ENCODE measurements at regions not wholly inside any gene's neighbourhood (a gene's known extent, or its start where the extent isn't known, plus 50 kb on each side); places are given as distances from the start of the nearest gene placed in this dataset.

DNA sequence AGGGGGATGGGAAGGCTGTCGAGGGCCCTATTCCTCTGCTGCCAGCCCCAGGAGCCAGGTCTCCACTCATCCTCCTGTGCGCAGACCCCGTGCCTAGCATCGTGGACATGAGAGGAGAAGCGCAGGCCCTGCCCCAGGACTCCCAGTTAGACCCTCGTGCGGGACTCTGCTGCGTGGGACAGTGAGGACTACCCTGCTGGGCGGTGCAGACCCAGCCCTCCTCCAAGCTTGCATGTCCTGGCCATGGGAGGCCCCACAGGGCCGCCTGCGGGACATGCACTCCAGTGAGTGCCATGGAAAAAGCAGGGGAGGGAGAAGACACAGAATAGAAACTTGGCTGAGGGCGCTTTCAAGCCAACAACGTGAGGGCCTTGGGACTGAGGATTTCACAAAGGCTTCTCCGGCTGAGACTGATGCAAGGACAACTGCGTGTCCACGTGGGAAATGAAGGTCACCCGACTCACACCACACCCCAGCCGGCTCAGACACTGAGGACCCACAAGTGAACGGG, 62.6 kb upstream of the IQSEC1 start:
- no peak for DNase-seq

DNA sequence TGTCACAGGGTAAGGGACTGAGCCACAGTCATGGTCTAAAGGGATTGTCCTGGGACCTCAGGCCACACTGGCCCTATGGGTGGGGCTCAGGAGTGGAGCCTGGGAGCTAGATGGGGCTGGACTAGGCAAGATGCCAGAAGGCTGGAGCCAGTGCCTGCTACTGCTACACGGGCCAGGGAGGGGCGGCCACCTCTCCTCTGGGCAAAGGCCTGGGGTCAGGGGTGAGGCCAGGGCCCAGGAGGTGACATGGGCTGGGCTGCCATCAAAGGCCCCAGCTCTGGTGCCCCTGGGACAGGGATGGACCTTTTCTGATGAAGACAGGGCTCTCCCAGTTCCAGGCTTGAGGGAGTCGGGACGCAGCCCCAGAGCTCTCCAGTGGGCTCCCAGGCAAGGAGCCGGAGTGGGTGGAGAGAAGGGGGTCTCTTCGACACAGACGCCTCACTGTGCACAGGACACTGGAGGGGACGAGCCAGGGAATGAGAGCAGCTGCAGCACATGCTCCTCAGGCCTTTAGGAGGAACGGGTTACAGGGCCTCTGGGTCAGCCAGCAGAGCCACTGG, 62.1 kb upstream of the IQSEC1 start:
- no peak for DNase-seq

DNA sequence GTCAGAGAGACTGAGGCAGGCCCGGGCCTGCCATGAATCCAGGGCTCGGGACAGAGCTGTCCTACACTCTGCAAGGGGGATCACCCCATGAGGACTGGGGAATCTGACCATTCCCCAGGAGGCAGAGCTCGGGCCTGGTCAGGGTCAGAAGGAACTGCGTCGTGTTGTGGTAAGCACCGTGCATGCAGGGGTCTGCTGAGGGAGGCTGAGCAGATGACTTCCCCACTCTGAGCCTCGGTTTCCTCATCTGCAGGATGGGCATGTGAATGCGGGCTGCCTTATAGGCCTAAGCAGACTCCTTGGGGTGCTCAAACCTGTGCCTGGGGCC, 61.6 kb upstream of the IQSEC1 start:
- no peak for DNase-seq

DNA sequence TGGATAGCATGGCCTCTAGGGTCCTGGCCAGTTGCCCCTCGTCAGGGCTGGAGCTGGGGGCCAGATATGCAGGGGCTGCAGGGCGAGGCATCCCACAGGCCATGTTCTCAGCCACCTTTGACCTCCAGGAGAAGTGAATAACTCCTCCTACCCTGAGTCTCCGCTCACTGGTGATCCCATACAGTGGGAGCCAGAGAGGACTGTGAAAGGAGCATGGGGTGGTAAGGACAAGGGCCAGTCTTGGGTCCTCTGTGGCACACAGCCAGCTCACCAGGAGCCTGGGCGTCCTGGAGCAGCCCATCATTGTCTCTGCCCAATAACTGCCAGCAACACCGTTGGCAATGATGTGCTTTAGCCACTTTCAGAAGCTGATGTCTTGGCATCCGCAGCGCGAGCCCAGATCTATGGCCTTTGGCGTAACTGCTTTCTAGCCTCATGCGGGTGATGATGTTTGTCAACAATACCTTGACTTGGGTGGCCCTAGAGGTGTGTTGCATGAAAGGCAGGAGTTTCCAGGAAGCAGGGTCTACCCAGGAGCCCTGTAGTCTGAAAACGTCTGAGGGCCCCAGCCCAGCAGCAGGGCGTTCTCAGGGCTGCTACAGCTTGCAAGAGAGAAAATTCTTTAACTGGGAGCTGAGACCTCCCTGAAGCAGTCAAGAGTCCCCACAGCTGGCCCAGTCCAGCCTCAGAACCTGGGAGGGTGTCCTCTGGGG, 61.1 kb upstream of the IQSEC1 start:
- no peak for DNase-seq

DNA sequence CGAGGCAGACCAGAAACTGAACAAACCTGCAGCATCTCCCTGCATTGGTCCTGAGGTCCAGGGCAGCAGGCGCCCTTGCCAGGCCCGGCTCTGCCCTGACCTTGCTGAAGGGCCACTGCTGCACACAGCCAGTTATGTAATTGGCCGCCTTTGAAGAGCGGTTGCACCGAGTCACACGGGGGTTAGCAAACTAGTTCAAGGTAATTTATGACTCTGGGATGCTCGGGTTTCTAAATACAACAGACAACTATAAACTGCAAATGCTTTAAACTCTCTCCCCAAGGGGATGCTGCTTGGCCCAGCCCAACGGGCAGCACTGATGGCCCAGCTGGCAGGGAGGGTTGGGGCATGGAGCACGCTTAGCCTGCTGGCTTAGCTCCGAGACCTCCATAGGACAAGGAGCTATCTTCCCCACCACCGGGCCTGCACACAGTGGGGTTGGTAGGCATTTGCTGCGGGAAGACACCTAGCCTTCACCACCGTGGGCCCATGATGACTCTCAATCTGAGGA, 60.3 kb upstream of the IQSEC1 start:
- no peak for DNase-seq

DNA sequence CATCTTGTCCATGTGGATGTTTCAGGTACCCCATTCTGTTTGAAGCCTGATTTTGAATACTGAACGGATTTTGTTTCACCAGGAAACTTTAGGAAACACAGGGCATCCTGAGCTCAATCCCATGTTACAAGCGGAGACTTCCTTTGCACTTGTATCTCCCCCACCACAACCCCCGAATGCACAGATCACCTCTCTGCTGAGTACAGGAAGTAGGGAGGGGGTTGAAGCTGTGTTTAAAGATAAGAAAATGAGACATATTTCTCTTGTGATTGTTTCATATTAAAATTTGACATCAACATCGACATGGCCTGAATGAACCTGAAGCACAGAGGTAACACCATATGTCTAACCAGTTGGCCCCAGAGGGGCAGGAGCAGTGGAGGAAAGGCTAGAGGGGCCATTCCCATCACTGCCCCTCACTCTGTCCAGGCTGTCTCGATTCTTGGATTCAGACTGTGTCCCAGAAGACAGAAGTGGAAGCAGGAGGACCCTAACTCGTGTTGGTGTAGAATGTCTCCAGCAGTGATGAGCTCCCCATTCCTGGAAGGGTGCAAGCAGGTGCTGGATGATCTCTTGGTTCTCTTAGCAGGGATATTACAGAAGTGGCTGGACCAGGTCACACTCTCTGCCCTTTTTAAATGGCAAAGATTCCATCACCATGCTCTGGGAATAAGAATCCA, 59.6 kb upstream of the IQSEC1 start:
- no peak for DNase-seq

DNA sequence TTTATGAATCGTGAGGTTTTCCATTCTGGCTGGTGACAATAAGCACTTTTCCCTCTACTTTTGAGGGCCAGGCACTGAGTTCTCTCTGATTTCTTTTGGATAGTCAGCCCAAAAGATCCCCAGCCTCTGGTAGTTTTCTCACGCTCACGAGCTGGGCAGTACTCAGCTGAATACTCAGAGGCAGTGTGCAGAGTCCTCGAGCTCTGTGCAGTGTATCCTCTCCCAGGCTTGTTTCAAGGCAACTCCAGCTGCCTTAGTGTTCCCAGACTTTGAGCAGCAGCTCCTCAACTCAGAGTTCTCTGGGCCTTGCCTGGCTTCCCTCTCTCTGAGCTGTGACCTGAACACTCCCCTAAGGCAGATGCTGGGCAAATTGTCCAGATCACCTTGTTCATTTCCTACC, 59.1 kb upstream of the IQSEC1 start:
- DNase-seq: no peak

DNA sequence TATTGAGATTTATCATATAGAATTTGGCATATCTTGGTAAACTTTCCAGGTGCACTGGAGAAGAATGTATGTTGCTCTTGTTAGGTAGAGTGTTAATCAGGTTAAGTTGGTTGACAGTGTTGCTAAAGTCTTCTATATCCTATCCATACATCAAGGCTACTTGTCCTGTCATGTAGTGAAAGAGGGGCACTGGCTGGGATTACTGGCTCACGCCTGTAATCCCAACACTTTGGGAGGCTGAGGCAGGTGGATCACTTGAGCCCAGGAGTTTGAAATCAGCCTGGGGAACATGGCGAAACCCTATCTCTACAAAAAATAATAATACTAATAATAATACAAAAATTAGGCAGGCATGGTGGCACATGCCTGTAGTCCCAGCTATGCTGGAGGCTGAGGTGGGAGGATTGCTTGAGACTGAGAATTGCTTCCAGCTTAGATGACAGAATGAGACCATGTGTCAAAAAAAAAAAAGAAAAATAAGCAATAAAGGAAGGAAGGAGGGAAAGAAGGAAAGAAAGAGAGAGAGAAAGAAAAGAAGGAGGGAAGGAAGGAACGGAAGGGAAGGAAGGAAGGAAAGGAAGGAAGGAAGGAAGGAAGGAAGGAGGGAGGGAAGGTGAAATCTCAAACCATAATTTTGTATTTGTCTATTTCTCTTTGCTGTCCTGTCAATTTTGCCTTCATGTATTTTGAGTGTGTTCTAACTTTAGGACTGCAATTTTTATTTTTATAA, 57.4 kb upstream of the IQSEC1 start:
- no peak for DNase-seq

DNA sequence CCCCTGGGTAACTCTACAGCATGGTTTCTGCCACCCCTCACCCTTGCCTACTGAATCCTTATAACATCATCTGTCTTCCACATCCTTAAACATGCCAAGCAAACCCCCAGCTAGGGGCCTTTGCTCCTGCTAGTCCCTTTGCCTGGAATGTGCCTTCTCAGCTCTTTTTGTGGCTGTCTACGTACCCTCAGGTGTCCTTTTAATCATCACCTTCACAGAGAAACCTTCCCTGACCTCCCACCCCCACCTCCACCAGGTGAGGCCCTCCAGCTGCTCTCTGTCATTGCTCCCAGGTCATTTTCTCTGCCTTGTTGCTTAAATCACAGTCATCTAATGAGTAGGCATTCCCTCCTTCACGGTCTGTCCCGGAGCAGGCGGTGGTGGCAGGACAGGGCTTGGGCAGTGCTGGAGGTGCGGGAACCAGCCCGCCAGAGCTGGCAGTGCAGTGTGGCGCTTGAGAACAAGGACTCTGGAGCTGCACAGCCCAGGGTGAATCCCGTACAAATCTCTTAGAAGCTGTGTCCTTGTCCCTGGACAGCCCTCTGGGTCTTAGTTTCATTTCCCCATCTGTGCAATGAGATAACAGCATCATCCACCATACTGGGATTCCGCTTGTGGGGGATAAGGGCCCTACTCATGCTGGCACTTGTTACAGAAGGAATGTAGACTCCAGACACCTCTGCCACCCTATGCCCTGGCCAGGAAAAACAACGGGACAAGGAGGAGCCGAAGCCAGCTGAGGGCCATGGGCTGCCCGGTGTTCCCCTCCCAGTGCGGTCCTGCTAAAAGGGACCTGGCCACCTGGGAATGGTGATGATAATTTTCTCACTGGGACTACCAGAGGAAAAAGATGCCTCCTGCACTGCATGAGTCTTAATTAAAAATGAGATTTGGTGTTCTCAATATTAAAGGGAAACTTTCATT, 52.1 kb upstream of the IQSEC1 start:
- DNase-seq: peak; percentile 6

DNA sequence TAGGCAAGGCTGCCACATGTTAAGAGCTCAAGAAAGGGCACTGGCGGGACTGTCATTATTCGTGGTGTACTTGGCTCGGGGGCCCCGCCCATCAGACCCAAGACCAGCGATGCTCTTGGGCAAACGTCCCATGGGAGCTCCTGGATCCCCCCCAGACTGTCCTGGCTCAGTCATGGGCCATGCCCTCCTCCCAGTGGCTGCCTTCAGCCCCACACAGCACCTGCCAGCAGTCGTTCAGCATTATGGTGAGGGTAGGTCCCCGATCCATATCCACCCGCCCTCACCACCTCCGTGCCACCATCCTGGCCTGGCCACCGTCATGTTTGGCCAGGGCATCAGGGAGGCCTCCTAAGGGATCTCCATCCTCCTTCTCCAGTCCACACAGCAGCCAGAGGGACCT, 51.4 kb upstream of the IQSEC1 start:
- no peak for DNase-seq

DNA sequence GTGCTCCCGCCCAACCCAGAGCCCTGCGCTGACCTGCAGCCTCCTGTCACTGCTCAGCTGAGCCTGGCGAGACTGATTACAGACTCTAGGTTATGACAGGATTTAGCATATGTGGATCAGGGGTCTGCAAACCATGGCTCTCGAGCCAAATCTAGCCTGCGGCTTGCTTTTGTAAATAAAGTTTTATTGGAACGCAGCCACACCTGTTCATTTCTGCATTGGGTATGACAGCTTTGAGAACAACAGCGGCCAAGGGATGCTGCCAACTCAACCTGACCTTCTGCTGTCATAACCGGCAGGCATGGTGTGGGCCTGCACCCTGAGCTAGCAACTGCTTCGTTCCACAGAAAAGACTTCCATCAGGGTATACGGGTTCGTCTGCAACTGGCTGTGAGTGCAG, 50.5 kb upstream of the IQSEC1 start:
- no peak for DNase-seq

DNA sequence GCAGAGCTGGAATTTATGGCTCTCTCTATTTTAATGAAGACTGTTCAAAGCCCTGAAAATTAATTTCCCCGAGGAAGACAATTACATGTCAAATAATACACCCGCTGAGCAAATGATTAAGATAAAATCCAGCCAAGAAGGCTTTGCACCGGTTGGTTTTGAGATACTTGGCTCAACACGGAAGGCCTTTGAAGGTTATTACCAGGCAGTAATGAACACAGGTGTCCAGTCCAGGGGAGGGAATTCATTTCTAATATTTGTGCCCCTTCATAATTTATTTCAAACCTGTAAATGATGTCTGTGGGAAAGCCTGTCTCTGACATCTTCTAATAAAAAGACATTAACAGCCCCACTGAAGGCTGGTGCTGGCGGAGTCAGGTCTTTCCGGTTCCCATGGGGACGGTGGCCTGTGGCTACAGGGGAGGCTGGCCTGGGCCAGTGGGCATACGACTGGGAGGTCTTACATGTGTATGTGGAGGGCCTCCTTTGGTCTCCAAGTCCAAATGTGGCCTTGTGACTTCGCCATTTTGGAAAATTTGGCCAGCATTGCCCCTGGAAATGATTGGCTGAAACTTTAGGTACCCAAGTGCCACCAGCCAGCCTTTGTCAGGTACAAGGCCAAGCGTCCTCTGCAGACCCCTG, 49.9 kb upstream of the IQSEC1 start:
- DNase-seq: no peak

All from tongue (tissue), 1 donor.